ENCODE measurements at regions not wholly inside any gene's neighbourhood (a gene's known extent, or its start where the extent isn't known, plus 50 kb on each side); places are given as distances from the start of the nearest gene placed in this dataset.

DNA sequence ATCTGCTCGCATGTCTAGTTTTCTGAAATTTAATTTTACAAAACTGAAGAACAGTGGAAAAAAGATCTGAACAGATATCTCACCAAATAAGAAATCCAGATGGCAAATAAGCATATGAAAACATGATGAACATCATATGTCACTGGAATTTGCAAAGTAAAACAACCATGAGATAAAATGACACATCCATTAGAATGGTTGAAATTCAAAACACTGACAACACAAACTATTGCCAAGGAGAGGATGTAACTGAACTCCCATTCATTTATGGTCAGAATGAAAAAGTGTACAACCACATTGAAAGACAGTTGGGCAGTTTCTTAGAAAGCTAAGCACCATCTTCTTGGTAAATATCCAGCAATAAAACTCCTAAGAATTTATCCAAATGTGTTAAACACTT, 312.7 kb upstream of the NCAM2 start:
- no peaks in the 10 kb centered on the region for H3K79me2 ChIP-seq (ENCODE audit: control insufficient read depth, insufficient read depth, low read length)
- H3K9me1 ChIP-seq (replicated peaks; ENCODE audit: control insufficient read depth, extremely low read depth, insufficient read depth, low read length): no peaks in the 10 kb centered on the region
- no peak overlapping the region for H3K27ac ChIP-seq (ENCODE audit: insufficient read depth, low read depth, low read length)
- H3K27me3 ChIP-seq (ENCODE audit: control insufficient read depth in 2 of 2, insufficient read depth in 2 of 2, low read length in 2 of 2): no peaks in the 10 kb centered on the region
- no peak for FAIRE-seq
- H2AFZ ChIP-seq (ENCODE audit: low read depth, low read length): no peak overlapping the region
- peaks cover 2% of the 10 kb centered on the region for H3K9me3 ChIP-seq (replicated peaks; ENCODE audit: control insufficient read depth, insufficient read depth, low read length)
- TF ChIP-seq EZH2 (IDR thresholded peaks at IDR 0.05; ENCODE audit: borderline replicate concordance, low read depth, low read length, severe bottlenecking): no peak
- no peak for TF ChIP-seq CTCF (IDR thresholded peaks at IDR 0.05; ENCODE audit: extremely low read depth in 1 of 2, insufficient read depth in 1 of 2, low read depth in 1 of 2, low read length in 2 of 2)
- no peak for TF ChIP-seq MYC (IDR thresholded peaks at IDR 0.05; ENCODE audit: low read depth, low read length)
- no peak for TF ChIP-seq GATA2 (IDR thresholded peaks at IDR 0.05; ENCODE audit: insufficient read depth, insufficient read length, low read depth, low read length)
- no peak for TF ChIP-seq POLR2AphosphoS5 (IDR thresholded peaks at IDR 0.05; ENCODE audit: insufficient read depth, low read depth, low read length)
- TF ChIP-seq FOS (IDR thresholded peaks at IDR 0.05; ENCODE audit: borderline replicate concordance, insufficient read depth, low read length): no peak
- TF ChIP-seq MAX (IDR thresholded peaks at IDR 0.05; ENCODE audit: insufficient read depth, insufficient read length): no peak
- no peak for TF ChIP-seq JUN (IDR thresholded peaks at IDR 0.05; ENCODE audit: borderline replicate concordance, insufficient read depth, insufficient read length, low read depth)
- no peak for TF ChIP-seq POLR2A (IDR thresholded peaks at IDR 0.05; ENCODE audit: low read depth, low read length)
- ChIA-PET CTCF (no interaction called here), POLR2A (no interaction called here)
- intact Hi-C loops (cut with micrococcal nuclease): no loop called here
- no peaks in the 10 kb centered on the region for H3K36me3 ChIP-seq (ENCODE audit: control insufficient read depth in 2 of 2, extremely low read depth in 1 of 2, insufficient read depth in 2 of 2, low read length in 2 of 2)
- H3K9ac ChIP-seq (replicated peaks; ENCODE audit: extremely low read depth, insufficient read depth, low read length): no peak overlapping the region
- dilution Hi-C loops (cut with MboI; ENCODE audit: extremely low pct_ligation_motif_present, low sequenced_read_pairs): no loop called here
- H3K4me1 ChIP-seq (ENCODE audit: control insufficient read depth, extremely low read depth, insufficient read depth, low read length): no peaks in the 10 kb centered on the region
- DNase-seq (ENCODE audit: low read depth, low spot score): no peak
- no peak overlapping the region for H3K4me2 ChIP-seq (ENCODE audit: insufficient read depth, low read length)
- H4K20me1 ChIP-seq (replicated peaks; ENCODE audit: control insufficient read depth, extremely low read depth, insufficient read depth, low read length): no peaks in the 10 kb centered on the region
- no TSS peak for BruUV-seq (replicated peaks)
- H3K4me3 ChIP-seq (replicated peaks in 1 of 3; ENCODE audit: insufficient read depth in 1 of 3, low read depth in 1 of 3, low read length in 3 of 3): no peak overlapping the region

All from endothelial cell of umbilical vein (primary cell).